ENCODE measurements at regions not wholly inside any gene's neighbourhood (a gene's known extent, or its start where the extent isn't known, plus 50 kb on each side); places are given as distances from the start of the nearest gene placed in this dataset.

DNA sequence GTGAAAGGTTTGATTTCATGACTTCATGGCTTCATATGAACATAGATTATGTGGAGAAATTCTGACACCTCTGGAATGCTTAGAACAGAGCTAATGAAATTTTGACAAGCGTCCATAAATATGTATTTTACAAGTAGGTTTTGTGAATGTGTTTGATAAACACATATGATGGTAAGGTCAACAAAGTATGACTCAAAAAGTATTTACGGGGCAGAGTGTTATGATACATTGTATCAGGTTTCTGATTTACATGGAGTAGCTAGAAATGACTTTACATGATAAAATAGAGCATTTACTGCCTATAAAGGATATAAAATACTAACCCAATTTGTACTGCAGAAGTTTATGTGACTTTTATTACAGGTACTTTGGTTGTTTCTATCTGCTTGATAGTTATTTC, 206.3 kb downstream of the MDFIC start:
- H3K4me1 Mint-ChIP-seq = no peaks in the 10 kb centered on the region
- no peak overlapping the region for H3K4me3 Mint-ChIP-seq
- no peaks in the 10 kb centered on the region for H3K36me3 Mint-ChIP-seq

GRCh38 chr7:115127399-115128021, 205.6 kb downstream of the MDFIC start:
- H3K36me3 Mint-ChIP-seq = no peaks in the 10 kb centered on the region
- no peak for ATAC-seq
- H3K4me3 Mint-ChIP-seq = no peak overlapping the region
- H3K27ac Mint-ChIP-seq = no peak overlapping the region
- H3K9me3 Mint-ChIP-seq = no peaks in the 10 kb centered on the region
- H3K27me3 Mint-ChIP-seq = no peaks in the 10 kb centered on the region
- H3K4me1 Mint-ChIP-seq = no peaks in the 10 kb centered on the region

More for the DNA sequence above, 206.3 kb downstream of the MDFIC start:
- Mint-ChIP-seq H3K27me3 (no peaks in the 10 kb centered on the region), H3K9me3 (no peaks in the 10 kb centered on the region), H3K27ac (no peak overlapping the region)
- no peak for ATAC-seq

- no peaks in the 10 kb centered on the region for H3K4me1 Mint-ChIP-seq
- no peak for ATAC-seq
- no peak overlapping the region for H3K4me3 Mint-ChIP-seq
- H3K27me3 Mint-ChIP-seq = no peaks in the 10 kb centered on the region
- H3K9me3 Mint-ChIP-seq = no peaks in the 10 kb centered on the region
- no peaks in the 10 kb centered on the region for H3K36me3 Mint-ChIP-seq
- no peak overlapping the region for H3K27ac Mint-ChIP-seq
Measured at GRCh38 chr7:115125750-115126149, 203.9 kb downstream of the MDFIC start.

DNA sequence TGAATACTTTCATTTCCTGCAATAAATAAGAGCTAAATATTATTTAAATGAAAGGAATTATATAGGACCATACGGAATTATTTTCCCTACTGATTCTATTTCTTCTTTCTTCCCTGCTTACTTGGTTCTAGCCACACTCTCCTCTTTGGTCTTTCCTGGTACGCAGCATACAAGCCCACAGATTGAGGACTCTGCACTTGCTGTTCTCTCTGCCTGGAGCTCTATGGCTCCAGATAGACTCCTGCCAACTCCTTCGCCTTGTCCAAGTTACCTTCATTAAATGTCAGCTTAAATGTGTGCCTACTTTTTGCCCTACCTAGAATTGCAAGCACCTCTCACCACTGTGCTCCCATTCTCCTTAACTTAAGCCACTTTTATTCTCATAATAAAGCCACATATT, 203.4 kb downstream of the MDFIC start:
- Mint-ChIP-seq H3K9me3 (no peaks in the 10 kb centered on the region), H3K27me3 (no peaks in the 10 kb centered on the region), H3K36me3 (no peaks in the 10 kb centered on the region), H3K4me1 (no peaks in the 10 kb centered on the region), H3K27ac (no peak overlapping the region), H3K4me3 (no peak overlapping the region)
- no peak for ATAC-seq

DNA sequence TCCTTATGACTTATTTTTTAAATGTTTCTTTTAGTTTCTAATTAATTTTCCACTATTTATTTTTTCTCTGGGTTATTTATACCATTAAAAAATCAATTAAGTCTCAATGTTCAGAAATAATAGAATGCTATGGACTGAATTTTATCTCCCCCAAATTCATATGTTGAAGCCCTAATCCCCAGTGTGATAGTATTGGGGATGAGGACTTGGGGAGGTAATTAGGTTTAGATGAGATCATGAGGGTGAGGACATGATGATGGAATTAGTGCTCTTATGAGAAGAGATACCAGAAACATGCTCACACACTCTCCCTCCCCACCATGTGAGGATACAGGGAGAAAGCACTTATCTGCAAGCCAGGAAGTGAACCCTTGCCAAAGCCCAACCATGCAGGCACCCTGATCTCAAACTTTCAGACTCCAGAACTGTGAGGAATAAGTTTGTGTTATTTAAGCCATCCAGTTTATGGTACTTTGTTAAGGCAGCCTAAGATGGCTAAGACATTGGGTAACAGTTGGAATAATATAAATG, 202.6 kb downstream of the MDFIC start:
- Mint-ChIP-seq H3K9me3 (no peaks in the 10 kb centered on the region), H3K27ac (no peak overlapping the region), H3K4me1 (no peaks in the 10 kb centered on the region), H3K36me3 (no peaks in the 10 kb centered on the region), H3K27me3 (no peaks in the 10 kb centered on the region), H3K4me3 (no peak overlapping the region)
- no peak for ATAC-seq

DNA sequence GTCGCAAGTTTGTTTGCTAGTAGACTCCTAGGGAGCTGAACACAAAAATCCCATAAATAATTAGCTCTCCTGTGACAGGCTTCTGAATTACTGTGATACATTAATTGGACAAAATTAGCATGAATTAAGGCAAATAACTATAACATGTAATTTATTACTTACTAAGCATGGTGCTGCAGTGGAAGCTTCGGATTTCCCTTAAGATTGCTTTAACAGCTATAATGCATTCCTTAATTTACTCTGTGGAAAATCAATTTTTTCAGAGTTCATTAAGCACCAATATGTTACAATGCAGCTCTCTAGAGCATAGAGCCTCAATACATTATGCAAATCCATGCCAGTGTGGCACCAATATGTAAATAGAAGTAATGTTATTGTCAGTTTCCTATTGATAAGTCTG, 201.5 kb downstream of the MDFIC start:
- H3K27ac Mint-ChIP-seq = no peak overlapping the region
- no peaks in the 10 kb centered on the region for H3K36me3 Mint-ChIP-seq
- H3K9me3 Mint-ChIP-seq = no peaks in the 10 kb centered on the region
- H3K27me3 Mint-ChIP-seq = no peaks in the 10 kb centered on the region
- no peak overlapping the region for H3K4me3 Mint-ChIP-seq
- ATAC-seq = no peak
- no peaks in the 10 kb centered on the region for H3K4me1 Mint-ChIP-seq

DNA sequence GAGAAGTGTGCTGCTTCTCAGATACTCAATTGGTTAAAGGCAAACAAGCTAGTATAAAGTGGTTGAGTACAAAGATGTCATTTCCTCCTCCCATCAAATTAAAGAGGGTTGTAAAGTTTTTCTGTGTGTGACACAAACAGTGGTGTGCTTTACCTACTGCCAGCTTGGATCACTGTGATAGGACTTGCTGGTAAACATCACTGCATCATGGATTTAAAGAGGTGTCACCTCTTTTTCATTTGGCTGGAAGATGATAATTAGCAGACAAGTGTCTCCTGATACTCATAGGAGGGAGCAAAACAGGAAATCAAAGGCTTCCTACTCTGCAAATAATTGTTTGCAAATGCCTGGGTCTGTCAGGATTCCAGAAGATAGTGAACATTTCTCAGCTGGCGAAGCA, 200.5 kb downstream of the MDFIC start:
- H3K27me3 Mint-ChIP-seq = no peaks in the 10 kb centered on the region
- H3K36me3 Mint-ChIP-seq = no peaks in the 10 kb centered on the region
- H3K27ac Mint-ChIP-seq = no peak overlapping the region
- ATAC-seq = no peak
- H3K4me3 Mint-ChIP-seq = no peak overlapping the region
- H3K4me1 Mint-ChIP-seq = no peaks in the 10 kb centered on the region
- H3K9me3 Mint-ChIP-seq = no peaks in the 10 kb centered on the region

GRCh38 chr7:115117748-115118147, 195.9 kb downstream of the MDFIC start:
- H3K27ac Mint-ChIP-seq = no peak overlapping the region
- H3K4me3 Mint-ChIP-seq = no peak overlapping the region
- no peaks in the 10 kb centered on the region for H3K9me3 Mint-ChIP-seq
- H3K4me1 Mint-ChIP-seq = no peaks in the 10 kb centered on the region
- no peak for ATAC-seq
- H3K27me3 Mint-ChIP-seq = no peaks in the 10 kb centered on the region
- no peaks in the 10 kb centered on the region for H3K36me3 Mint-ChIP-seq

GRCh38 chr7:115116773-115117715, 195.2 kb downstream of the MDFIC start:
- ATAC-seq = no peak
- no peak overlapping the region for H3K27ac Mint-ChIP-seq
- no peak overlapping the region for H3K4me3 Mint-ChIP-seq
- no peaks in the 10 kb centered on the region for H3K36me3 Mint-ChIP-seq
- H3K4me1 Mint-ChIP-seq = no peaks in the 10 kb centered on the region
- no peaks in the 10 kb centered on the region for H3K9me3 Mint-ChIP-seq
- no peaks in the 10 kb centered on the region for H3K27me3 Mint-ChIP-seq

- no peaks in the 10 kb centered on the region for H3K36me3 Mint-ChIP-seq
- no peak for ATAC-seq
- H3K27me3 Mint-ChIP-seq = no peaks in the 10 kb centered on the region
- no peak overlapping the region for H3K4me3 Mint-ChIP-seq
- H3K9me3 Mint-ChIP-seq = no peaks in the 10 kb centered on the region
- no peak overlapping the region for H3K27ac Mint-ChIP-seq
- no peaks in the 10 kb centered on the region for H3K4me1 Mint-ChIP-seq
Measured at GRCh38 chr7:115113776-115114175, 191.9 kb downstream of the MDFIC start.

DNA sequence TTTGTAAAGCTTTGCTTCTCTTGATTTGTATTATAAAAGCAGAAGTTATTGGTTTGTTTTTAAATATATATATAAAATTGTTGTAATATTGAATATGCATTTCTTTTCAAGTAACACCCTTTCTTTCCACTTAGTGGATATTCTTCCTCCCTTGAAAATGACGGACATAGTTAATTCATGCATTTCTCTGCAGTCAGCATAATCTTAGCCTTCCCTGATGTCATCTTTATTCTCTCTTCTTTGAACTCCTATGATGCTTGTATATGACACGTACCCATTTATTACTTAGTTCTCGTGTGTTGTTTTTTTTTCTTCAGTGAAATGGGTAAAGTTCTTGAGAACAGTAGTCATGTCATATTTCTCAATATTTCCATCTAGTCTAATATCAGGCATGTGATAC, 191.2 kb downstream of the MDFIC start:
- Mint-ChIP-seq H3K27ac (no peak overlapping the region), H3K4me1 (no peaks in the 10 kb centered on the region), H3K27me3 (no peaks in the 10 kb centered on the region), H3K36me3 (no peaks in the 10 kb centered on the region), H3K9me3 (no peaks in the 10 kb centered on the region), H3K4me3 (no peak overlapping the region)
- no peak for ATAC-seq

DNA sequence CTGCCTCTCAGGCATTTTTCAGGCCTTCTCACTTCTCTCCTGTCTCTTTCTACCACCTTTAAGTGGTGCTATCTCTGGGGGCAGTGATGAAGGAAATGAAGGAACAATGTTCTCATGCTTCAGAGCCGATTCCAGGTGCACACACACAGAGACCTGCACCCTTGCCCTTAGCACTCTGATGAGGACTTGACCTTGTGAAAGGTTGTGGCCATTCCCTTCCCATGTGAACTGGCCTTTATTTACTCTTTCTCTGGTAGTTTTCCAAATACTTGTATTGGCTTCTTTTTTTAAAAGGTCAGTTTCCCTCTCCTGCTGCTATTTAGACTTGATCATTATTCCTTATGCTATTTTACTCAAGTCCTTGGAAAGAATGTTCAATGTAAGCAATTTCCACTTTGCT, 188.6 kb downstream of the MDFIC start:
- H3K36me3 Mint-ChIP-seq = no peaks in the 10 kb centered on the region

DNA sequence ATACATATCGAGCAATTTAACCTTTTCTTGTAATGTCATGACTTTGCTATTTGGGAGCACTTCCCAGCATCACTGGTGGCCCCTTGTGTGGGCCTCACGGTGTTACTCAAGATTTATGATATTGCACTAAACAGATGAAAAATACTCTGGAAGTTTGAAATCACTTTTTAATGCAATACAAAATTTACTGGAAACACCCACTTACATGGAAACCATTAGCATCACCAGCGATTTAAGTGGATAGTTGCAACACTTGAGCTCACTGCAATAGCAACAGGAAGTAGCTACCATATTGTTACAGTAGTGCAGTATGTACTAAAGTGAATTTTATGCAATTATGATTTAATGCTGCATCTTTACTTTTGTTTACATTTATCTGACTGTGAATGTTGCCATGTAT, 184.4 kb downstream of the MDFIC start:
- Mint-ChIP-seq H3K9me3 (no peaks in the 10 kb centered on the region), H3K27me3 (no peaks in the 10 kb centered on the region), H3K4me3 (no peak overlapping the region), H3K4me1 (no peaks in the 10 kb centered on the region), H3K27ac (no peak overlapping the region), H3K36me3 (no peaks in the 10 kb centered on the region)
- no peak for ATAC-seq

More for the DNA sequence above, 188.6 kb downstream of the MDFIC start:
- H3K4me1 Mint-ChIP-seq = no peaks in the 10 kb centered on the region
- no peak for ATAC-seq
- H3K9me3 Mint-ChIP-seq = no peaks in the 10 kb centered on the region
- H3K27ac Mint-ChIP-seq = no peak overlapping the region
- no peak overlapping the region for H3K4me3 Mint-ChIP-seq
- H3K27me3 Mint-ChIP-seq = no peaks in the 10 kb centered on the region

GRCh38 chr7:115102738-115103137, 180.8 kb downstream of the MDFIC start:
- no peaks in the 10 kb centered on the region for H3K27me3 Mint-ChIP-seq
- ATAC-seq = no peak
- H3K9me3 Mint-ChIP-seq = no peaks in the 10 kb centered on the region
- no peaks in the 10 kb centered on the region for H3K4me1 Mint-ChIP-seq
- H3K36me3 Mint-ChIP-seq = no peaks in the 10 kb centered on the region
- no peak overlapping the region for H3K27ac Mint-ChIP-seq
- no peak overlapping the region for H3K4me3 Mint-ChIP-seq

DNA sequence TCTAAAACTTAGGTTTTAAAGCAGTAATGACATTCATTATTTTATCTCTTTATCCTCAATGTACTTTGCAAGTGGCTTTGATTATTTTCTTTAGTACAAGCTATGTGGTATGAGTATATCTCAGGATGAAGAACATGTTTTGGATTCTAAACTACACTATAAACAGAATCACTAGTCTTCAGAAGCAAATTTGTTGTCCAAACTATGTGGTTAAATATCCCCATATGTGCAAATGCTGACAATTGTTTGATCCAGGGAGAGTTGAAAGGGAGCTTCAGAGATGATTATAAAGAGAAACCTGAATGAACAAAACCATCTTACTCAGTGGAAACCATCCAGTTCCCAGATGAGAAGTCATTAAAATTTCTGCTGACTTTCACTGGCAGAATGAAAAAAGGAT, 179.3 kb downstream of the MDFIC start:
- no peaks in the 10 kb centered on the region for H3K27me3 Mint-ChIP-seq
- no peak overlapping the region for H3K27ac Mint-ChIP-seq
- H3K36me3 Mint-ChIP-seq = no peaks in the 10 kb centered on the region
- H3K4me1 Mint-ChIP-seq = no peaks in the 10 kb centered on the region
- ATAC-seq = no peak
- no peak overlapping the region for H3K4me3 Mint-ChIP-seq
- no peaks in the 10 kb centered on the region for H3K9me3 Mint-ChIP-seq

DNA sequence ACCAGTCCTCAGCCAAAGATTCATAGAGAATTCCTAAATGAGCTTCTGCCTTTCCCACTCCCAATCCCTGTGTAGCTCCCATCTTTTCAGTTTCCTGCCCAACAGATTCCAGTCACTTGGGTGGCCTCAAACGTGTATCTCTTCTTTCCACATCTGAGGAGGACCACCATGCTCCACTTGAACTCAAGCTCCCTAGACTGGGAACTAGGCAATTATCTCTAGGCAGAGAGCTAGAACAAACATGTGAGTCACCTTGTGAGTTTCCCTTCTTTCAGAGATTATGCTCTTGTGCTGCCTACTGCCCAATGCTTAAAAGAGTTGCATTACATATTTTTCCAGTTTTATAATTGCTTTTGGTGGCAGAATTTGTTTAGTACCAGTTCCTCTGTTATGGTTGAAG, 178.0 kb downstream of the MDFIC start:
- Mint-ChIP-seq H3K27ac (no peak overlapping the region), H3K4me3 (no peak overlapping the region), H3K27me3 (peaks cover 6% of the 10 kb centered on the region), H3K9me3 (no peaks in the 10 kb centered on the region), H3K4me1 (no peaks in the 10 kb centered on the region), H3K36me3 (no peaks in the 10 kb centered on the region)
- no peak for ATAC-seq
